ENCODE measurements at regions not wholly inside any gene's neighbourhood (a gene's known extent, or its start where the extent isn't known, plus 50 kb on each side); places are given as distances from the start of the nearest gene placed in this dataset.

GRCh38 chr4:188363196-188363595, 224.0 kb downstream of the TRIML1 start:
- Mint-ChIP-seq H3K36me3 (ENCODE audit: low read depth) (no peaks in the 10 kb centered on the region), H3K9me3 (peaks cover 7% of the 10 kb centered on the region), H3K27me3 (ENCODE audit: low read depth) (no peaks in the 10 kb centered on the region), H3K4me3 (no peak overlapping the region), H3K27ac (no peak overlapping the region), H3K4me1 (no peaks in the 10 kb centered on the region)
- no peak for TF ChIP-seq CTCF (IDR thresholded peaks at IDR 0.05; ENCODE audit: unreplicated experiment in 3 of 3)

- H3K9me3 Mint-ChIP-seq: peaks cover 11% of the 10 kb centered on the region
- H3K4me3 Mint-ChIP-seq: no peak overlapping the region
- no peak overlapping the region for H3K27ac Mint-ChIP-seq
- no peaks in the 10 kb centered on the region for H3K4me1 Mint-ChIP-seq
- TF ChIP-seq CTCF (IDR thresholded peaks at IDR 0.05; ENCODE audit: unreplicated experiment in 3 of 3): no peak
- no peaks in the 10 kb centered on the region for H3K36me3 Mint-ChIP-seq (ENCODE audit: low read depth)
- H3K27me3 Mint-ChIP-seq (ENCODE audit: low read depth): no peaks in the 10 kb centered on the region
Observed at GRCh38 chr4:188370777-188371176, 231.5 kb downstream of the TRIML1 start.

- peaks cover 15% of the 10 kb centered on the region for H3K9me3 Mint-ChIP-seq
- no peak for TF ChIP-seq CTCF (IDR thresholded peaks at IDR 0.05; ENCODE audit: unreplicated experiment in 3 of 3)
- no peaks in the 10 kb centered on the region for H3K4me1 Mint-ChIP-seq
- no peak overlapping the region for H3K27ac Mint-ChIP-seq
- H3K27me3 Mint-ChIP-seq (ENCODE audit: low read depth): no peaks in the 10 kb centered on the region
- H3K4me3 Mint-ChIP-seq: no peak overlapping the region
- no peaks in the 10 kb centered on the region for H3K36me3 Mint-ChIP-seq (ENCODE audit: low read depth)
Observed at GRCh38 chr4:188372058-188372457, 232.8 kb downstream of the TRIML1 start.

- H3K4me1 Mint-ChIP-seq: no peaks in the 10 kb centered on the region
- no peaks in the 10 kb centered on the region for H3K27me3 Mint-ChIP-seq (ENCODE audit: low read depth)
- no peaks in the 10 kb centered on the region for H3K36me3 Mint-ChIP-seq (ENCODE audit: low read depth)
- H3K4me3 Mint-ChIP-seq: no peak overlapping the region
- peaks cover 15% of the 10 kb centered on the region for H3K9me3 Mint-ChIP-seq
- peak in 2 of 3 experiments; percentile 28 to 37 for TF ChIP-seq CTCF (IDR thresholded peaks at IDR 0.05; ENCODE audit: unreplicated experiment in 3 of 3)
- no peak overlapping the region for H3K27ac Mint-ChIP-seq
Observed at GRCh38 chr4:188372829-188373228, 233.6 kb downstream of the TRIML1 start.

GRCh38 chr4:188374871-188375270, 235.6 kb downstream of the TRIML1 start:
- no peaks in the 10 kb centered on the region for H3K36me3 Mint-ChIP-seq (ENCODE audit: low read depth)
- no peaks in the 10 kb centered on the region for H3K4me1 Mint-ChIP-seq
- H3K27ac Mint-ChIP-seq: no peak overlapping the region
- H3K27me3 Mint-ChIP-seq (ENCODE audit: low read depth): no peaks in the 10 kb centered on the region
- no peak for TF ChIP-seq CTCF (IDR thresholded peaks at IDR 0.05; ENCODE audit: unreplicated experiment in 3 of 3)
- peaks cover 22% of the 10 kb centered on the region for H3K9me3 Mint-ChIP-seq
- no peak overlapping the region for H3K4me3 Mint-ChIP-seq

GRCh38 chr4:188377816-188378215, 238.6 kb downstream of the TRIML1 start:
- H3K27me3 Mint-ChIP-seq (ENCODE audit: low read depth): peaks cover 3% of the 10 kb centered on the region
- no peak overlapping the region for H3K4me3 Mint-ChIP-seq
- TF ChIP-seq CTCF (IDR thresholded peaks at IDR 0.05; ENCODE audit: unreplicated experiment in 3 of 3): no peak
- no peak overlapping the region for H3K27ac Mint-ChIP-seq
- no peaks in the 10 kb centered on the region for H3K36me3 Mint-ChIP-seq (ENCODE audit: low read depth)
- H3K4me1 Mint-ChIP-seq: no peaks in the 10 kb centered on the region
- peaks cover 24% of the 10 kb centered on the region for H3K9me3 Mint-ChIP-seq

All from nephron (organoid).